SU-DHL-6 (cell line): ENCODE measurements at regions not wholly inside any gene's neighbourhood (a gene's known extent, or its start where the extent isn't known, plus 50 kb on each side); places are given as distances from the start of the nearest gene placed in this dataset.

Experiments used
- EZH2phosphoT487 ChIP-seq: fragments of 200-600 bp; sonication (generic), shearing (Covaris generic); conservative IDR thresholded peaks from 2 replicates; pipeline ENCODE4 v1.6.1; 2018; ENCODE audit warnings: mild to moderate bottlenecking, antibody characterized with exemption, low read length, moderate library complexity, mixed read lengths
- TF ChIP-seq, protein P1 (sequence below): fragments of 200-600 bp; sonication (generic); IDR thresholded peaks from one replicate; pipeline ENCODE4 v1.5.1; 2017; ENCODE audit warnings: antibody characterized with exemption, mild to moderate bottlenecking, low read length, moderate library complexity; ENCODE audit not compliant: insufficient read depth, poor library complexity, severe bottlenecking

DNA sequence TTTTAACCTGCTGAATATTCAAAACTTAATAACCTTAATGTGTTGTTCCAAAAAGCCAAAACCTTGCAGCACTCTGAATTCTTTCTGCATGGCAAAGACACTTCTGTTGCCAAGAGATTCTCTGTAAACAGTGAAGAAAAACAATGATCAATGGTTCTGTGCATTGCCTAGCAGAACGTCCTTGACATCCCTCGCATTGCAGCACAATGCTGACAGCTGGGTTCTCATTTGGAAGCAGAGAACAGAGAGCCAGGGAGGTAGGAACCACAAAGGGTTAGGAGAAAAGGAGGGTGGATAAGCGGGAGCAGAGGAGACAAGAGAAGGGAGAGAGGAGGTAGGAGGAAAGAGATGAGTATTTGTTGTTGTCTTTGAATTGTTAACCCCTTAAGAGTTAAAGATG, 501.1 kb downstream of the NAV3 start:
- TF ChIP-seq, protein P1, sequence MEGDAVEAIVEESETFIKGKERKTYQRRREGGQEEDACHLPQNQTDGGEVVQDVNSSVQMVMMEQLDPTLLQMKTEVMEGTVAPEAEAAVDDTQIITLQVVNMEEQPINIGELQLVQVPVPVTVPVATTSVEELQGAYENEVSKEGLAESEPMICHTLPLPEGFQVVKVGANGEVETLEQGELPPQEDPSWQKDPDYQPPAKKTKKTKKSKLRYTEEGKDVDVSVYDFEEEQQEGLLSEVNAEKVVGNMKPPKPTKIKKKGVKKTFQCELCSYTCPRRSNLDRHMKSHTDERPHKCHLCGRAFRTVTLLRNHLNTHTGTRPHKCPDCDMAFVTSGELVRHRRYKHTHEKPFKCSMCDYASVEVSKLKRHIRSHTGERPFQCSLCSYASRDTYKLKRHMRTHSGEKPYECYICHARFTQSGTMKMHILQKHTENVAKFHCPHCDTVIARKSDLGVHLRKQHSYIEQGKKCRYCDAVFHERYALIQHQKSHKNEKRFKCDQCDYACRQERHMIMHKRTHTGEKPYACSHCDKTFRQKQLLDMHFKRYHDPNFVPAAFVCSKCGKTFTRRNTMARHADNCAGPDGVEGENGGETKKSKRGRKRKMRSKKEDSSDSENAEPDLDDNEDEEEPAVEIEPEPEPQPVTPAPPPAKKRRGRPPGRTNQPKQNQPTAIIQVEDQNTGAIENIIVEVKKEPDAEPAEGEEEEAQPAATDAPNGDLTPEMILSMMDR = no peak
- TF ChIP-seq EZH2phosphoT487 = no peak
